NCI-H226 (cell line): ENCODE measurements at regions not wholly inside any gene's neighbourhood (a gene's known extent, or its start where the extent isn't known, plus 50 kb on each side); places are given as distances from the start of the nearest gene placed in this dataset.
A peak's percentile ranks its signal among the peaks of the same experiment; 100 is the strongest.
"Not testable (repeated sequence)": the region's sequence is repeated elsewhere in the genome, so short reads cannot be mapped to it uniquely, and the experiment has no call there.

Source experiments
- DNase-seq: peaks from one replicate; pipeline ENCODE4 v3.0.0-alpha.2; 2015

DNA sequence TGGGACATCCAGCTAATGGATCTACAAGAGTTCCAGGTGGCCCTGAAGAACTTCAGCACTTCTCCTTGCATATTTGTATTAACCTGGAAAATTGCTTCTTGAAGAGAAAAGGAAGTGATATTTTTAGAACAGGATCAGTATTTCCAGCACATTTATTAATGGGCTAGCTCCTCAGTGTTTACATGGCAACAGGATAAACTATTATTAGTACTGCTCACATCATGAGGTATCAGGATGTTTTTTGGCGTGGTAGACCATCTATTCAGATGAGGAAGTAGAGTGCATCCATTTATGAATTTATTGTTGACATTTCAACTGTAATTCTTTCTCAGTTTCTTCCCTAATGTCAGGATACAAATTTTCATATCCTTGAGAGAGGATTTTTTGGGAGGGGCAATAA lies 144.4 kb downstream of the KCNRG start:
- no peak for DNase-seq

DNA sequence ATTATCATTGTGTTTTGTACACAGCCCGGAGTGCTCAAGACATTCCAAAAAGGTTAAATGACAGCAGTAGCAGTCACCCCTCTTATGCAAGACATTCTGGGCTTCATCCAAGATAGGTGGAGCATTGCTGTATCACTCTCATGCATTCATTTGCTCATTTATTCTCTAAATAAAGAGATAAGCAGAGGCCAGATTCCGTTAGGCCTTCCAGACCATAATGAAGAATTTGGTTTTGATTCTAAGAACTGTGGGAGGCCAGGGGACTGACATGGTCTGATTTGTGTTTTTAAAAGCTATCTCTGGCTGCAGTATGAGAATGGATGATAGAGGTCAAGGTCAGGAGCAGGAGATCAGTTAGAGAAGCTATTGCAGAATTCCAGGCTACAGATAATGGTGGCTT lies 145.8 kb downstream of the KCNRG start:
- peak; percentile 52 for DNase-seq

- DNase-seq: peak; percentile 45
These were observed 146.8 kb downstream of the KCNRG start for GRCh38 chr13:50162001-50162400.

GRCh38 chr13:50162567-50162966 lies 147.3 kb downstream of the KCNRG start:
- DNase-seq: no peak

- DNase-seq: no peak
These were observed 152.1 kb downstream of the KCNRG start for GRCh38 chr13:50167224-50167947.

DNA sequence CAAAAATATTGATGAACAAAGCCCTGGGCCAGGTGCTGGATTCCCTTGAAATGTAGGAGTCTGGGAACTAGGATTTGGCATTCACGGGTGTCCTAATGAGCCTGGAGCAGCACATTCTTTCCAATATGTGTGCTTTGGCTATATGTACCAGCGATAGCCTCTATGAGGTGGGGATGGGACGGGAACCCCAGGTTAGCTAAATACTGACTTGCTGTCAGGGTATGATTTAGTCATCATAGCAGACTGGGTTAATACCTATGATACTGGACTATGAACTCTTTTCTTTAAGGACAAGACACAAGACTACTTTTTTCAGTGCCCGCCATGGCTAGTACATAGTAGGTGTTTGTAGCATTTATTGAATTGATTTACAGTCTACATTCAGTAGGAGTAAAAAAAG lies 152.7 kb downstream of the KCNRG start:
- DNase-seq: no peak

DNA sequence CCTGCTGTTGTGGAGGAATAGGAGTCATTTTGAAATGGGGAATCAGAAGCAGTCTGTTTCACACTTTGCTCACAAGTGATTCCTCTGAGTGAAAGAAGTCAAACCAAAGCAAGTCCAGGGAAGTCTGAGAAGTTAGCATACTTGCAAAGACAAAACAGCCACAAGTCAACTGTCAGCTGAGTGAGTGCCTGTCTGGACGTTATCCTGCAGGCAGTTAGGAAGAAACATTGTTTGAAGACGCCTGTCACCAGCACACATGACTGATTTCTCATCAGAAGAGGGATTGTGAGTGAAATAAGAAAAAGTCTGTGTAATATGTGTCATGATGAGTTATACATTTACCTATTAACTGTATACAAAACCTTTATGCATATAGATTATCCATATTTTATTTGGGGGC lies 153.5 kb downstream of the KCNRG start:
- no peak for DNase-seq

DNA sequence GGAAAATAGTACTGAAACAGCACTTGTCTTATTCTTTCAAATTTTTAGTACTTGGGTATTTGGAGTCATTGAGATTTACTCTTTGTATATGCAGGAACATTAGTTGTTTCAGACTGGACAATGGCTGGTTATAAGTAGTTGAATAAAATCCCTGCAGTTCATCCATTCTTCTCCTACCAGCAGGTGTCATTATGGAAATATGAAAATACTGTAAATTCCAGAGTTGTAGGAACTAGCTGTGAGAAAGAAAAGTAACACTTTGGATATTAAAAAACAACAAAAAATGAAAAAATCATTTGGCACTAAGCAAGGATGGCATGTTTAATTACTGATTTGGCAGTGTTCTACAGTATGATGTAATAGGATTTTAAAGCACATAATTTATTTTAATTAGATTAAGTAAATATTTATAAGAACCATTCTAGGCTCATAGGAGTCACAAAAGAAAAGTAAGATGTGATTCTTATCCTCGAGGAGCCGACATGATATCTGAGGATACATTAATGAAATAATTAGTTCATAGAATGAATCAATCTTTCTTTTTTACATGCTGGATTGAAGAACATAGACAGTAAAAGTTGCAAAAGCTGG lies 155.3 kb downstream of the KCNRG start:
- no peak for DNase-seq

DNA sequence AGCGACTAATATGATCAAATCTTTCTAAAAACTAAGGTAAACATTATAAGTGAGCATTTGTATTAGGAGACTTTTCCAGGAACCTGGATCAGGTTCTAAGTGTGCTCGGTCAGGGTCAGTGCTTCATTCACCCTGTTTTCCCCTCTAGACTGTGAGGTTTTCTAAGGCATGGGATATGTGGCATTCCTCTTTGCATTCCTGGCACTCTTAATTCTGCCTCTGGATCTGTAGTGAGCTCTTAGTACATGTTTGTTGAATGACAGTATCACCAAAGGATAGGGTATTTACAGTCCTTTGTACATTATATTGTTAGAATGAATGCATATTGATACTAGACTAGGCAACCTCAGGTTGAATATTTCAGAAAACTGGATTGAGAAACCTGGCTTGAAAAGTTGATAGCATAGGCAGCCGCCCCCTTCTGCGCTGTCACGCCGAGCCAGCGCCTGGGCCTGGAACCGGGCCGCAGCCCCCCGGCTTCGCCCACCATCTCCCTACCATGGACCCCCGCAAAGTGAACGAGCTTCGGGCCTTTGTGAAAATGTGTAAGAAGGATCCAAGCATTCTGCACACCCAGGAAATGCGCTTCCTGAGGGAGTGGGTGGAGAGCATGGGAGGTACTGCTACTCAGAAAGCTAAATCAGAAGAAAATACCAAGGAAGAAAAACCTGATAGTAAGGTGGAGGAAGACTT lies 156.5 kb downstream of the KCNRG start:
- DNase-seq: no peak

DNA sequence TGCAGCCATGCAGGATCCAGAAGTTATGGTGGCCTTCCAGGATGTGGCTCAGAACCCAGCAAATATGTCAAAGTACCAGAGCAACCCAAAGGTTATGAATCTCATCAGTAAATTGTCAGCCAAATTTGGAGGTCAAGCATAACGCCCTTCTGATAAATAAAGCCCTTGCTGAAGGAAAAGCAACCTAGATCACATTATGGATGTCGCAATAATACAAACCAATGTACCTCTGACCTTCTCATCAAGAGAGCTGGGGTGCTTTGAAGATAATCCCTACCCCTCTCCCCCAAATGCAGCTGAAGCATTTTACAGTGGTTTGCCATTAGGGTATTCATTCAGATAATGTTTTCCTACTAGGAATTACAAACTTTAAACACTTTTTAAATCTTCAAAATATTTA lies 157.8 kb downstream of the KCNRG start:
- DNase-seq: not testable (repeated sequence)

DNA sequence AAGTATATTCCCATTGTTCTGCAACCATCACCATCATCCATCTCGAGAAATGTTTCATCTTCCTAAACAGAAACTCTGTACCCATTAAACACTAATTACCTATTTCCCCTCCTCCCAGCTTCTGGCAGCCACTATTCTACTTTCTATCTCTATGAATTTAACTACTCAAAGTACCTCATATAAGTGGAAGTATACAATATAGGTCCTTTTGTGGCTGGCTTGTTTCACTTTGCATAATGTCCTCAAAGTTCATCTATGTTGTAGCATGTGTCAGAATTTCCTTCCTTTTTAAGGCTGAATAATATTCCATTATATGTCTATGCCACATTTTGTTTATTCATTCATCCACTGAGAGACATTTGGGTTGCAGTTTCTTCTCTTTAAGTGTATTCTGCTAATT lies 159.4 kb downstream of the KCNRG start:
- DNase-seq: no peak

DNA sequence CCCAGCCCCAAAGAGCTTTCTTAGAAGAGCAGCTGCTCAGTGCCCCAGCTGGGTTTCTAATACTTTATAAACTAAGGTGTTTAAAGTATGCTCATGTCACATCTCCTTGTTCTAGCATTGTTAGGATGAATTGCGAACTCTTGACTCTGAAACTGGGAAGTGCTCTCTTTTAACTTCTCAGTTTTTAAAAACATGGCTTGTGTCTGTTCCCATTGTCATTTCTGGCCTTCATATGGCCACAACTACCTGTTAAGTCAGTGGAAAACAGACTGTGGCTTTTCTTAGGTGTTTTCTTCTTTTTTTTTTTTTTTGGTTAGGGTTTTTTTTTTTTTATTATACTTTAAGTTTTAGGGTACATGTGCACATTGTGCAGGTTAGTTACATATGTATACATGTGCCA lies 164.7 kb downstream of the KCNRG start:
- DNase-seq: no peak

GRCh38 chr13:50185769-50186763 lies 170.8 kb downstream of the KCNRG start:
- not testable (repeated sequence) for DNase-seq

GRCh38 chr13:50187352-50188029 lies 172.2 kb downstream of the KCNRG start:
- DNase-seq: no peak

DNA sequence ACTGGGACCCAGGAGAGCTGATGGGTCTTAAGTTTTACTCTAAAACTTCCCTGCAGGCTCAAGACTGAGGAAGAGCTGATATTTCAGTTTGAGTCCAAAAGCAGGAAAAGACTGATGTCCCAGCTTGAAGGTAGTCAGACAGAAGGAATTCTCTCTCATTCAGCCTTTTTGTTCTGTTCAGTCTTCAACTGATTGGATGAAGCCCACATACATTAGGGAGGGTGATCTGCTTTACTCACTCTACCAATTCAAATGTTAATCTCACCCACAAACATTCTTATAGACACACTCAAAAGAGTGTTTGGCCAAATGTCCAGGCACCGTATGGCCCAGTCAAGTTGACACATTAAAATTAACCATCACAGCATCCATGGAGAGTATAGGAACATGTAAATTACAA lies 173.5 kb downstream of the KCNRG start:
- no peak for DNase-seq

DNA sequence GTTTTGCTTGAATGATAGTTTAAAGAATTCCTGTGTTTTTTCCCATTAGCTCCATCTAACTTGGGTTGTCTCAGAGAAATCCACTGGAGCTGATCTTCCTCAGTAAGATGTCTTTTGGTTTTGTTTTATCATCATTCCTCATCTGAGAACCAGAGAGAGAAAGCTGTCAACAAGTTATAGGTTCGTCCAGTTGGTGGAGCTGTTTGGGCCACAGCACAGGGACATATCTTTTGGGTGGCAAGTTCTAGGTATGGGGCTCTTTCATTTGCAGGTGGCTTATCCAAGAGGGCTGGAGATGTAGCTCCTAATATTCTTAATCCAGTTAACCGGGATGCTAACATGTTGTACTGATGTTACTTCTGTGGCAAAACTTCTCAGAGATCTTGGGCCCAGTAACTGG lies 174.2 kb downstream of the KCNRG start:
- DNase-seq: no peak

DNA sequence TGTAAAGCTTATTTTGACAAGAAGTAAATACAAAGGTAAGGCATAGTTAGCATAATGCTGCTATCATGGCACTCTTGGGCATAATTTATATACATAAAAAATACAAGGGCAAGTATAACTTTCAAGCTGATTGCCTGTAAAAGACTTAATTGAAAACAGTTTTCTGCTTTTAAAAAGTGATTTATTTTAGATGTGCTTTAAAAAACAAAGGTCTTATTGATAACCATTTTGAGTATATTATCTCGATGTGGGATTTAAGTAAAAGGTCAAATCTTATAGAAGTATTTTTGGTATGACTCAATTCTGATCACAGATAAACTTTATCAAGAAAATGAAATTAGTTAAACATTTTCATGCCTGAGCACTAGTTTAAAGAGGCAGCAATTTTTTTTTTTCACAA lies 175.8 kb downstream of the KCNRG start:
- DNase-seq: no peak

DNA sequence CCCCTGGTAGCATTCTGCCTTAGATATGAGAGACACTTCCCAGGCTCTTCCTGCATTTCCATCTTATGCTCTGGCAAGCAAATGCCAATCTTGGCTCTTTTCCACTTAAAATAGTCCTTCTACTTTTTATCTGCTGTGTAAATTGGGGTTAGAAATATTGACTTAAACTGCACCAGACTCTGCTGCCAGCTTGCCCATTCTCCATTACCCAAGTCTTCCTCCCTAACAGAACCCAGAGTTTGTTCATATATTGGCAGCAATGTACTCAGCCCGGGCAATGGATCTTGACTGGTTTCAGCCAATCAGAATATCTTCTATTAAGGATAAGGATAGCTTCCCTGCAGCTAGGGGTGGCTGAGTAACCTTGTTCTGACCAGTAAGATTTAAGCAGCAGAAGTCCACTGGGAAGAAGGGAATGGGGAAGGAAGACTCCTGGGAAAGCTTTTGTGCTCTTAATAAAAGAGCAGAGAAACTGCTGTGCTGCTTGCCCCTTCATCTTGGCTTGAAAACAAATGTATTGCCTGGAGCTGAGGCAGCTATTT lies 177.1 kb downstream of the KCNRG start:
- no peak for DNase-seq

- DNase-seq: no peak
These were observed 179.8 kb downstream of the KCNRG start for GRCh38 chr13:50195045-50195444.

DNA sequence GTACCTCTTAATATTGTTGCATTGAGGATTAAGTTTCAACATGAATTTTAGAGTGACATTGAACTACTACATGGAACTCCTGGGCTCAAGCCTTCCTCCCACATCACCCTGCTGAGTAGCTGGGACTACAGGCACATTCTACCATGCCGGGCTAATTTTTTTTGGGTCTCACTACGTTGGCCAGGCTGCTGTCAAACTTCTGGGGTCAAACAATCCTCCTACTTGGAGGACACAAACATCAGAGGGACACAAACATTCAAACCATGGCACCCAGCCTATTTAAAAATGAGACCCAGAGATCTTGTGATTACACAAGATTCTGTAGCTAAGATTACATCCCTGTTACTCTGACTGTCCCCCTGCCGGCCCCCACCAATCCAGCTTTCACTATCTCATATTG lies 180.9 kb downstream of the KCNRG start:
- DNase-seq: no peak

- DNase-seq: no peak
These were observed 182.5 kb downstream of the KCNRG start for GRCh38 chr13:50197705-50198104.

- DNase-seq: peak; percentile 57
These were observed 183.3 kb downstream of the KCNRG start for GRCh38 chr13:50198508-50198907.
